ENCODE measurements at regions not wholly inside any gene's neighbourhood (a gene's known extent, or its start where the extent isn't known, plus 50 kb on each side); places are given as distances from the start of the nearest gene placed in this dataset.
"Not testable (repeated sequence)": the region's sequence is repeated elsewhere in the genome, so short reads cannot be mapped to it uniquely, and the experiment has no call there.

GRCh38 chr2:128505575-128506526 lies 187.2 kb upstream of the HS6ST1 start:
- Histone ChIP-seq H3K9ac (ENCODE audit: low read length) (no peak overlapping the region), H3K27me3 (ENCODE audit: control insufficient read depth in 1 of 2, insufficient read depth in 2 of 2, low read length in 2 of 2) (peaks cover 0 to 4% of the 10 kb centered on the region in 2 donors), H3K4me3 (ENCODE audit: low read depth in 1 of 2, low read length in 2 of 2) (no peak overlapping the region), H3K4me1 (ENCODE audit: insufficient read depth, low read length) (peaks cover 7% of the 10 kb centered on the region), H3K9me3 (ENCODE audit: low read length) (no peaks in the 10 kb centered on the region), H3K36me3 (ENCODE audit: insufficient read depth, low read length) (no peaks in the 10 kb centered on the region), H3K27ac (ENCODE audit: low read depth, low read length) (no peak overlapping the region)

GRCh38 chr2:128506534-128506933 lies 187.9 kb upstream of the HS6ST1 start:
- H3K27ac ChIP-seq (ENCODE audit: low read depth, low read length) = no peak overlapping the region
- H3K9me3 ChIP-seq (ENCODE audit: low read length) = no peaks in the 10 kb centered on the region
- H3K27me3 ChIP-seq (ENCODE audit: control insufficient read depth in 1 of 2, insufficient read depth in 2 of 2, low read length in 2 of 2) = peaks cover 0 to 4% of the 10 kb centered on the region in 2 donors
- peaks cover 10% of the 10 kb centered on the region for H3K4me1 ChIP-seq (ENCODE audit: insufficient read depth, low read length)
- no peaks in the 10 kb centered on the region for H3K36me3 ChIP-seq (ENCODE audit: insufficient read depth, low read length)
- no peak overlapping the region for H3K4me3 ChIP-seq (ENCODE audit: low read depth in 1 of 2, low read length in 2 of 2)
- H3K9ac ChIP-seq (ENCODE audit: low read length) = no peak overlapping the region

GRCh38 chr2:128510701-128511397 lies 192.2 kb upstream of the HS6ST1 start:
- H3K4me1 ChIP-seq (ENCODE audit: insufficient read depth, low read length) = peaks cover 16% of the 10 kb centered on the region
- H3K27me3 ChIP-seq (ENCODE audit: control insufficient read depth in 1 of 2, insufficient read depth in 2 of 2, low read length in 2 of 2) = no peaks in the 10 kb centered on the region
- no peaks in the 10 kb centered on the region for H3K9me3 ChIP-seq (ENCODE audit: low read length)
- no peak overlapping the region for H3K4me3 ChIP-seq (ENCODE audit: low read depth in 1 of 2, low read length in 2 of 2)
- H3K9ac ChIP-seq (ENCODE audit: low read length) = no peak overlapping the region
- no peaks in the 10 kb centered on the region for H3K36me3 ChIP-seq (ENCODE audit: insufficient read depth, low read length)
- no peak overlapping the region for H3K27ac ChIP-seq (ENCODE audit: low read depth, low read length)

GRCh38 chr2:128511731-128512378 lies 193.2 kb upstream of the HS6ST1 start:
- Histone ChIP-seq H3K27me3 (ENCODE audit: control insufficient read depth in 1 of 2, insufficient read depth in 2 of 2, low read length in 2 of 2) (no peaks in the 10 kb centered on the region), H3K4me3 (ENCODE audit: low read depth in 1 of 2, low read length in 2 of 2) (no peak overlapping the region), H3K4me1 (ENCODE audit: insufficient read depth, low read length) (peaks cover 16% of the 10 kb centered on the region), H3K9me3 (ENCODE audit: low read length) (no peaks in the 10 kb centered on the region), H3K9ac (ENCODE audit: low read length) (no peak overlapping the region), H3K27ac (ENCODE audit: low read depth, low read length) (no peak overlapping the region), H3K36me3 (ENCODE audit: insufficient read depth, low read length) (no peaks in the 10 kb centered on the region)

- Histone ChIP-seq H3K9me3 (ENCODE audit: low read length) (no peaks in the 10 kb centered on the region), H3K27ac (ENCODE audit: low read depth, low read length) (no peak overlapping the region), H3K27me3 (ENCODE audit: control insufficient read depth in 1 of 2, insufficient read depth in 2 of 2, low read length in 2 of 2) (no peaks in the 10 kb centered on the region), H3K9ac (ENCODE audit: low read length) (no peak overlapping the region), H3K4me3 (ENCODE audit: low read depth in 1 of 2, low read length in 2 of 2) (no peak overlapping the region), H3K4me1 (ENCODE audit: insufficient read depth, low read length) (peaks cover 16% of the 10 kb centered on the region), H3K36me3 (ENCODE audit: insufficient read depth, low read length) (no peaks in the 10 kb centered on the region)
Measured at GRCh38 chr2:128512379-128513115, 193.9 kb upstream of the HS6ST1 start.

GRCh38 chr2:128513116-128513960 lies 194.7 kb upstream of the HS6ST1 start:
- peaks cover 16% of the 10 kb centered on the region for H3K4me1 ChIP-seq (ENCODE audit: insufficient read depth, low read length)
- no peaks in the 10 kb centered on the region for H3K36me3 ChIP-seq (ENCODE audit: insufficient read depth, low read length)
- H3K9me3 ChIP-seq (ENCODE audit: low read length) = no peaks in the 10 kb centered on the region
- H3K27me3 ChIP-seq (ENCODE audit: control insufficient read depth in 1 of 2, insufficient read depth in 2 of 2, low read length in 2 of 2) = no peaks in the 10 kb centered on the region
- no peak overlapping the region for H3K9ac ChIP-seq (ENCODE audit: low read length)
- no peak overlapping the region for H3K4me3 ChIP-seq (ENCODE audit: low read depth in 1 of 2, low read length in 2 of 2)
- no peak overlapping the region for H3K27ac ChIP-seq (ENCODE audit: low read depth, low read length)

GRCh38 chr2:128513961-128514283 lies 195.3 kb upstream of the HS6ST1 start:
- H3K36me3 ChIP-seq (ENCODE audit: insufficient read depth, low read length) = no peaks in the 10 kb centered on the region
- no peaks in the 10 kb centered on the region for H3K9me3 ChIP-seq (ENCODE audit: low read length)
- peaks cover 16% of the 10 kb centered on the region for H3K4me1 ChIP-seq (ENCODE audit: insufficient read depth, low read length)
- no peak overlapping the region for H3K9ac ChIP-seq (ENCODE audit: low read length)
- no peak overlapping the region for H3K4me3 ChIP-seq (ENCODE audit: low read depth in 1 of 2, low read length in 2 of 2)
- no peaks in the 10 kb centered on the region for H3K27me3 ChIP-seq (ENCODE audit: control insufficient read depth in 1 of 2, insufficient read depth in 2 of 2, low read length in 2 of 2)
- H3K27ac ChIP-seq (ENCODE audit: low read depth, low read length) = no peak overlapping the region

GRCh38 chr2:128514555-128514955 lies 195.9 kb upstream of the HS6ST1 start:
- Histone ChIP-seq H3K9me3 (ENCODE audit: low read length) (no peaks in the 10 kb centered on the region), H3K27me3 (ENCODE audit: control insufficient read depth in 1 of 2, insufficient read depth in 2 of 2, low read length in 2 of 2) (no peaks in the 10 kb centered on the region), H3K27ac (ENCODE audit: low read depth, low read length) (no peak overlapping the region), H3K9ac (ENCODE audit: low read length) (no peak overlapping the region), H3K4me3 (ENCODE audit: low read depth in 1 of 2, low read length in 2 of 2) (no peak overlapping the region), H3K4me1 (ENCODE audit: insufficient read depth, low read length) (peaks cover 16% of the 10 kb centered on the region), H3K36me3 (ENCODE audit: insufficient read depth, low read length) (no peaks in the 10 kb centered on the region)

- Histone ChIP-seq H3K9ac (ENCODE audit: low read length) (no peak overlapping the region), H3K27me3 (ENCODE audit: control insufficient read depth in 1 of 2, insufficient read depth in 2 of 2, low read length in 2 of 2) (no peaks in the 10 kb centered on the region), H3K4me1 (ENCODE audit: insufficient read depth, low read length) (peaks cover 6% of the 10 kb centered on the region), H3K36me3 (ENCODE audit: insufficient read depth, low read length) (no peaks in the 10 kb centered on the region), H3K27ac (ENCODE audit: low read depth, low read length) (no peak overlapping the region), H3K9me3 (ENCODE audit: low read length) (no peaks in the 10 kb centered on the region), H3K4me3 (ENCODE audit: low read depth in 1 of 2, low read length in 2 of 2) (no peak overlapping the region)
Measured at GRCh38 chr2:128516938-128517337, 198.3 kb upstream of the HS6ST1 start.

GRCh38 chr2:128519028-128519427 lies 200.4 kb upstream of the HS6ST1 start:
- not testable (repeated sequence) for H3K36me3 ChIP-seq (ENCODE audit: insufficient read depth, low read length); H3K4me3 ChIP-seq (ENCODE audit: low read depth in 1 of 2, low read length in 2 of 2); H3K9me3 ChIP-seq (ENCODE audit: low read length)

More at GRCh38 chr2:128519028-128519427, 200.4 kb upstream of the HS6ST1 start:
- H3K4me1 ChIP-seq (ENCODE audit: insufficient read depth, low read length); H3K27me3 ChIP-seq (ENCODE audit: control insufficient read depth in 1 of 2, insufficient read depth in 2 of 2, low read length in 2 of 2); H3K9ac ChIP-seq (ENCODE audit: low read length); H3K27ac ChIP-seq (ENCODE audit: low read depth, low read length): not testable (repeated sequence)

Data from muscle layer of colon (tissue), 2 donors.